ENCODE measurements at regions not wholly inside any gene's neighbourhood (a gene's known extent, or its start where the extent isn't known, plus 50 kb on each side); places are given as distances from the start of the nearest gene placed in this dataset.

- H3K9me3 Mint-ChIP-seq, result no peaks in the 10 kb centered on the region
- H3K9me3 ChIP-seq (ENCODE audit: control insufficient read depth in 2 of 2, low read length in 2 of 2), result no peaks in the 10 kb centered on the region
- H3K4me1 Mint-ChIP-seq, result no peaks in the 10 kb centered on the region
- no peaks in the 10 kb centered on the region for H3K27me3 Mint-ChIP-seq
- ATAC-seq (ENCODE audit: low read depth in 2 of 2) (no peak), DNase-seq (no peak)
- no peaks in the 10 kb centered on the region for H3K36me3 ChIP-seq (ENCODE audit: control insufficient read depth, insufficient read depth, low read length)
- no peak overlapping the region for H3K4me3 ChIP-seq (ENCODE audit: low read depth, low read length)
- H3K4me1 ChIP-seq (ENCODE audit: control insufficient read depth, insufficient read depth, low read length, poor library complexity, severe bottlenecking), result no peaks in the 10 kb centered on the region
- H3K27ac Mint-ChIP-seq, result no peak overlapping the region
- H3K27me3 ChIP-seq (ENCODE audit: control insufficient read depth, insufficient read depth, low read length), result no peaks in the 10 kb centered on the region
- H3K4me3 Mint-ChIP-seq, result no peak overlapping the region
- no peaks in the 10 kb centered on the region for H3K36me3 Mint-ChIP-seq
- H3K27ac ChIP-seq (ENCODE audit: insufficient read depth, low read length, poor library complexity, severe bottlenecking), result no peak overlapping the region
These were observed 445.6 kb upstream of the SPRED2 start for GRCh38 chr2:65878011-65878340.

- Mint-ChIP-seq H3K9me3 (no peaks in the 10 kb centered on the region), H3K27me3 (no peaks in the 10 kb centered on the region), H3K4me3 (no peak overlapping the region), H3K36me3 (no peaks in the 10 kb centered on the region), H3K27ac (no peak overlapping the region), H3K4me1 (no peaks in the 10 kb centered on the region)
- no peaks in the 10 kb centered on the region for H3K4me1 ChIP-seq (ENCODE audit: control insufficient read depth, insufficient read depth, low read length, poor library complexity, severe bottlenecking)
- no peaks in the 10 kb centered on the region for H3K27me3 ChIP-seq (ENCODE audit: control insufficient read depth, insufficient read depth, low read length)
- H3K9me3 ChIP-seq (ENCODE audit: control insufficient read depth in 2 of 2, low read length in 2 of 2), result no peaks in the 10 kb centered on the region
- H3K27ac ChIP-seq (ENCODE audit: insufficient read depth, low read length, poor library complexity, severe bottlenecking), result no peak overlapping the region
- ATAC-seq (ENCODE audit: low read depth in 2 of 2) (no peak), DNase-seq (no peak)
- H3K36me3 ChIP-seq (ENCODE audit: control insufficient read depth, insufficient read depth, low read length), result no peaks in the 10 kb centered on the region
- no peak overlapping the region for H3K4me3 ChIP-seq (ENCODE audit: low read depth, low read length)
These were observed 445.1 kb upstream of the SPRED2 start for GRCh38 chr2:65877331-65878010.

GRCh38 chr2:65876114-65876513 is 443.7 kb upstream of the SPRED2 start:
- Histone ChIP-seq H3K27me3 (ENCODE audit: control insufficient read depth, insufficient read depth, low read length) (no peaks in the 10 kb centered on the region), H3K27ac (ENCODE audit: insufficient read depth, low read length, poor library complexity, severe bottlenecking) (no peak overlapping the region), H3K4me1 (ENCODE audit: control insufficient read depth, insufficient read depth, low read length, poor library complexity, severe bottlenecking) (no peaks in the 10 kb centered on the region), H3K9me3 (ENCODE audit: control insufficient read depth in 2 of 2, low read length in 2 of 2) (no peaks in the 10 kb centered on the region), H3K36me3 (ENCODE audit: control insufficient read depth, insufficient read depth, low read length) (no peaks in the 10 kb centered on the region), H3K4me3 (ENCODE audit: low read depth, low read length) (no peak overlapping the region)
- DNase-seq (no peak), ATAC-seq (ENCODE audit: low read depth in 2 of 2) (no peak)
- Mint-ChIP-seq H3K4me3 (no peak overlapping the region), H3K27me3 (no peaks in the 10 kb centered on the region), H3K4me1 (no peaks in the 10 kb centered on the region), H3K27ac (no peak overlapping the region), H3K36me3 (no peaks in the 10 kb centered on the region), H3K9me3 (no peaks in the 10 kb centered on the region)

DNA sequence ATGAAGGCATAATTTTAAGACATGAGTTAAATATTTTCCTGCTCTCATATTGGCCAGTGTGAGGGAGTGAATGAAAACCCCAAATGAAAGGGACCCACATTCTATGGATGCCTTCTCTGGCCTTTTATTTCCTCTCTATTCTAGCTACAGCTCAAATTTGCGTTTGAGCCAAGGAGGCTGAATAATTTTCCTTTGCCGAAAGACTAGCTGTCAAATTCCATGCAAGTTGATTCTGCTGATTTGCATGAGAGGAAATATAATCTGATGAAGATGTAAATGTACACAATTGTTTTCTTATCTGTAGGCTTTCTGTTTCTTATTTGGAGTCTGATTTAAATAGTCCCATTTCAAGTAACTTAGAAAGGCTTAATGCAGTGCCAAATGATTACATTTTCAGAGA is 438.4 kb upstream of the SPRED2 start:
- Mint-ChIP-seq H3K27me3 (no peaks in the 10 kb centered on the region), H3K4me3 (no peak overlapping the region), H3K27ac (no peak overlapping the region), H3K36me3 (no peaks in the 10 kb centered on the region), H3K9me3 (peaks cover 0 to 2% (median 0%) of the 10 kb centered on the region in 7 donors), H3K4me1 (no peaks in the 10 kb centered on the region)
- Histone ChIP-seq H3K9me3 (ENCODE audit: control insufficient read depth in 2 of 2, low read length in 2 of 2) (no peaks in the 10 kb centered on the region), H3K4me1 (ENCODE audit: control insufficient read depth, insufficient read depth, low read length, poor library complexity, severe bottlenecking) (no peaks in the 10 kb centered on the region), H3K27me3 (ENCODE audit: control insufficient read depth, insufficient read depth, low read length) (no peaks in the 10 kb centered on the region), H3K27ac (ENCODE audit: insufficient read depth, low read length, poor library complexity, severe bottlenecking) (no peak overlapping the region), H3K36me3 (ENCODE audit: control insufficient read depth, insufficient read depth, low read length) (no peaks in the 10 kb centered on the region), H3K4me3 (ENCODE audit: low read depth, low read length) (no peak overlapping the region)
- no peak for DNase-seq
- ATAC-seq (ENCODE audit: low read depth in 2 of 2), result no peak

DNA sequence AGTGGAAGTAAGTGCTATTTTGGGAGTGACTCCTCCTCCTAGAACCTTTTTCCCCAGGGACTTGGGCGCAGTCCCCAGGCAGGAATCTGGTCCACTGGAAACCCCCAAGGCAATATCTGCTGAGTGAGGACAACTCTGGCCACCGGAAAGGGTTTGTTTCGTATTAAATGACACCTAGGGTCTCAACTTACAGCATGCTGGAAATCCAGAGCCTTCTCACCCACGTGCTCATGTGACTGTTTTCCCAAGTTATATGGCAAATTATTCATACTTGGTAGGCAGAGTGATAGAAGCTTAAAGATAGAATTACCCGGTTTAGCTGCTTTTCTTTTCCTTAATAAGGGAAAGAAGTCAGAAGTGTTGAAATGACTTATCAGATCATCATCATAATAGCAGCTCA is 436.9 kb upstream of the SPRED2 start:
- ATAC-seq (ENCODE audit: low read depth in 2 of 2), result no peak
- H3K27me3 Mint-ChIP-seq, result no peaks in the 10 kb centered on the region
- peaks cover 0 to 2% (median 0%) of the 10 kb centered on the region in 7 donors for H3K9me3 Mint-ChIP-seq
- no peaks in the 10 kb centered on the region for H3K4me1 Mint-ChIP-seq
- H3K36me3 Mint-ChIP-seq, result no peaks in the 10 kb centered on the region
- H3K27ac Mint-ChIP-seq, result no peak overlapping the region
- Histone ChIP-seq H3K9me3 (ENCODE audit: control insufficient read depth in 2 of 2, low read length in 2 of 2) (no peaks in the 10 kb centered on the region), H3K36me3 (ENCODE audit: control insufficient read depth, insufficient read depth, low read length) (no peaks in the 10 kb centered on the region), H3K4me3 (ENCODE audit: low read depth, low read length) (no peak overlapping the region), H3K27me3 (ENCODE audit: control insufficient read depth, insufficient read depth, low read length) (no peaks in the 10 kb centered on the region), H3K4me1 (ENCODE audit: control insufficient read depth, insufficient read depth, low read length, poor library complexity, severe bottlenecking) (no peaks in the 10 kb centered on the region), H3K27ac (ENCODE audit: insufficient read depth, low read length, poor library complexity, severe bottlenecking) (no peak overlapping the region)
- no peak for DNase-seq
- no peak overlapping the region for H3K4me3 Mint-ChIP-seq

- Mint-ChIP-seq H3K9me3 (peaks cover 0 to 5% (median 0%) of the 10 kb centered on the region in 7 donors), H3K4me3 (no peak overlapping the region)
- no peak overlapping the region for H3K27ac ChIP-seq (ENCODE audit: insufficient read depth, low read length, poor library complexity, severe bottlenecking)
These were observed 435.8 kb upstream of the SPRED2 start for GRCh38 chr2:65868177-65868576.

DNA sequence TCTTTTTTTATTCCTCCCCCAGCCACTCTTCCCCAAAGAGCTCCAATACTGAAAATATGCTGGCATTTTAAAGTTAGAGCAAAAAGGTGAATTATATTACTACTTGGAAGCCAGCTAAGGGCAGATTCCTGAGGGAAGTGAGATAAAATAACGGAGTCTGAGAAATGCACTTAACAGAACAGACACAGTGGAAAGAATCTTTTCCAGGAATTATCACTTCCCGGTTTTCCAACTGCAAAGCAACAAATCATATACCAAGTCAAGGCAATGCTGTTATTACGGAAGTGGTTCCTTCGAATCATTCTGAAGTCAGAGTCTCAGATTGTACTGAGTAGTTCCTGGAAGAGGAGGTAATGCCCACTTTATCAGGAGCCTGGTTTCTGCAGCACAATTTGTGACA is 435.0 kb upstream of the SPRED2 start:
- no peak overlapping the region for H3K4me3 ChIP-seq (ENCODE audit: low read depth, low read length)
- peaks cover 4% of the 10 kb centered on the region for H3K27me3 Mint-ChIP-seq
- no peaks in the 10 kb centered on the region for H3K27me3 ChIP-seq (ENCODE audit: control insufficient read depth, insufficient read depth, low read length)
- ATAC-seq (ENCODE audit: low read depth in 2 of 2), result no peak
- H3K4me1 ChIP-seq (ENCODE audit: control insufficient read depth, insufficient read depth, low read length, poor library complexity, severe bottlenecking), result no peaks in the 10 kb centered on the region
- H3K36me3 ChIP-seq (ENCODE audit: control insufficient read depth, insufficient read depth, low read length), result no peaks in the 10 kb centered on the region
- no peak overlapping the region for H3K4me3 Mint-ChIP-seq
- no peaks in the 10 kb centered on the region for H3K36me3 Mint-ChIP-seq
- H3K9me3 ChIP-seq (ENCODE audit: control insufficient read depth in 2 of 2, low read length in 2 of 2), result no peaks in the 10 kb centered on the region
- DNase-seq, result no peak
- H3K4me1 Mint-ChIP-seq, result no peaks in the 10 kb centered on the region
- no peak overlapping the region for H3K27ac Mint-ChIP-seq
- peaks cover 0 to 6% (median 0%) of the 10 kb centered on the region in 7 donors for H3K9me3 Mint-ChIP-seq
- H3K27ac ChIP-seq (ENCODE audit: insufficient read depth, low read length, poor library complexity, severe bottlenecking), result no peak overlapping the region

More at GRCh38 chr2:65868177-65868576, 435.8 kb upstream of the SPRED2 start:
- no peak overlapping the region for H3K27ac Mint-ChIP-seq
- H3K36me3 Mint-ChIP-seq, result no peaks in the 10 kb centered on the region
- Histone ChIP-seq H3K4me1 (ENCODE audit: control insufficient read depth, insufficient read depth, low read length, poor library complexity, severe bottlenecking) (no peaks in the 10 kb centered on the region), H3K4me3 (ENCODE audit: low read depth, low read length) (no peak overlapping the region), H3K36me3 (ENCODE audit: control insufficient read depth, insufficient read depth, low read length) (no peaks in the 10 kb centered on the region), H3K27me3 (ENCODE audit: control insufficient read depth, insufficient read depth, low read length) (no peaks in the 10 kb centered on the region), H3K9me3 (ENCODE audit: control insufficient read depth in 2 of 2, low read length in 2 of 2) (no peaks in the 10 kb centered on the region)
- H3K27me3 Mint-ChIP-seq, result peaks cover 4% of the 10 kb centered on the region
- no peak for ATAC-seq (ENCODE audit: low read depth in 2 of 2)
- no peaks in the 10 kb centered on the region for H3K4me1 Mint-ChIP-seq
- DNase-seq, result no peak

GRCh38 chr2:65866148-65866547 is 433.7 kb upstream of the SPRED2 start:
- ATAC-seq (ENCODE audit: low read depth in 2 of 2), result no peak
- Mint-ChIP-seq H3K36me3 (no peaks in the 10 kb centered on the region), H3K4me3 (no peak overlapping the region), H3K9me3 (peaks cover 0 to 6% (median 0%) of the 10 kb centered on the region in 7 donors), H3K27ac (peak overlapping the region in 1 of 3 donors; percentile 61), H3K4me1 (no peaks in the 10 kb centered on the region), H3K27me3 (peaks cover 8% of the 10 kb centered on the region)
- no peaks in the 10 kb centered on the region for H3K9me3 ChIP-seq (ENCODE audit: control insufficient read depth in 2 of 2, low read length in 2 of 2)
- H3K27ac ChIP-seq (ENCODE audit: insufficient read depth, low read length, poor library complexity, severe bottlenecking), result no peak overlapping the region
- H3K27me3 ChIP-seq (ENCODE audit: control insufficient read depth, insufficient read depth, low read length), result no peaks in the 10 kb centered on the region
- no peaks in the 10 kb centered on the region for H3K4me1 ChIP-seq (ENCODE audit: control insufficient read depth, insufficient read depth, low read length, poor library complexity, severe bottlenecking)
- H3K4me3 ChIP-seq (ENCODE audit: low read depth, low read length), result no peak overlapping the region
- no peak for DNase-seq
- H3K36me3 ChIP-seq (ENCODE audit: control insufficient read depth, insufficient read depth, low read length), result no peaks in the 10 kb centered on the region
